Stomach (tissue), 4 donors: ENCODE measurements at regions not wholly inside any gene's neighbourhood (a gene's known extent, or its start where the extent isn't known, plus 50 kb on each side); places are given as distances from the start of the nearest gene placed in this dataset.

Experiments
- CTCF ChIP-seq, 7 experiments: fragments of 450-650 bp in 4 of 7; fragments of 200-600 bp in 3 of 7; sonication (generic) in 3 of 7; IDR thresholded peaks; one replicate each; pipeline ENCODE4 v1.5.1; 2016 to 2019; ENCODE audit warnings: antibody characterized with exemption in 7 of 7, control low read depth in 2 of 7, mild to moderate bottlenecking in 1 of 7
- EP300 ChIP-seq: sonication (generic); formaldehyde crosslinking; IDR thresholded peaks from one replicate; pipeline ENCODE4 v1.6.1; 2017; ENCODE audit warnings: antibody characterized with exemption
- POLR2A ChIP-seq, 4 donors: fragments of 450-650 bp; IDR thresholded peaks; one replicate each; pipeline ENCODE4 v1.6.1; 2016; ENCODE audit warnings: antibody characterized with exemption in 4 of 4, control low read depth in 2 of 4, mild to moderate bottlenecking in 1 of 4, moderate library complexity in 1 of 4
- POLR2AphosphoS5 ChIP-seq, 3 donors: sonication (generic); formaldehyde crosslinking; IDR thresholded peaks; one replicate each; pipeline ENCODE4 v1.6.1; 2016; ENCODE audit warnings: antibody characterized with exemption in 3 of 3

- no peak for TF ChIP-seq CTCF (IDR thresholded peaks at IDR 0.05)
- TF ChIP-seq EP300: no peak
- no peak for TF ChIP-seq POLR2A (IDR thresholded peaks at IDR 0.05)
- no peak for TF ChIP-seq POLR2AphosphoS5 (IDR thresholded peaks at IDR 0.05)
Measured at GRCh38 chr3:166060789-166061479, 223.7 kb upstream of the BCHE start.
